SK-N-SH (cell line): ENCODE measurements at regions not wholly inside any gene's neighbourhood (a gene's known extent, or its start where the extent isn't known, plus 50 kb on each side); places are given as distances from the start of the nearest gene placed in this dataset.

Experiments
- CTCF ChIA-PET: fragments of 300-600, 350-600 bp; formaldehyde crosslinking; extraction: SDS; loops from one replicate; lab custom pipeline; 2021; lab: Yijun Ruan, JAX
- POLR2A ChIA-PET: fragments of 350-600 bp; sonication (Branson Sonifier 250); formaldehyde crosslinking; extraction: SDS; loops from one replicate; lab custom pipeline; 2020; ENCODE audit warnings: antibody characterized with exemption, inconsistent platforms; lab: Yijun Ruan, JAX
- DNase-seq: peaks from one replicate; pipeline ENCODE4 v3.0.0; 2012
- H2AFZ ChIP-seq: fragments of 200-600 bp; sonication (generic); 2 replicates; pipeline ENCODE4 v1.8.1; 2016; ENCODE audit warnings: antibody characterized with exemption, mild to moderate bottlenecking, low read depth
- H3F3A ChIP-seq: fragments of 200-600 bp; sonication (generic); replicated peaks from 2 replicates; pipeline ENCODE3; 2016; ENCODE audit warnings: antibody characterized with exemption, mild to moderate bottlenecking; ENCODE audit not compliant: insufficient read depth
- H3K27ac ChIP-seq, 2 experiments: fragments of 200-500 bp in 1 of 2; fragments of 200-600 bp in 1 of 2; sonication (Bioruptor generic) in 1 of 2; sonication (generic), shearing (Covaris generic) in 1 of 2; 2 replicates each; pipeline versions ENCODE4 v1.5.1 to v1.6.1; 2014 to 2016; ENCODE audit warnings: low read depth in 2 of 2, inconsistent platforms in 1 of 2, low read length in 1 of 2, mild to moderate bottlenecking in 1 of 2, mixed read lengths in 1 of 2
- H3K27me3 ChIP-seq: fragments of 200-600 bp; sonication (generic), shearing (Covaris generic); 2 replicates; pipeline ENCODE4 v1.6.1; 2016; ENCODE audit warnings: mixed run types; ENCODE audit not compliant: insufficient read depth
- H3K36me3 ChIP-seq, 2 experiments: fragments of 200-500 bp in 1 of 2; fragments of 200-600 bp in 1 of 2; sonication (Bioruptor generic) in 1 of 2; sonication (generic) in 1 of 2; replicated peaks in 1 of 2; 2 replicates each; pipeline versions ENCODE3 to v1.5.1; 2014 to 2016; ENCODE audit warnings: low read length in 1 of 2, mild to moderate bottlenecking in 1 of 2; ENCODE audit not compliant: insufficient read depth in 2 of 2, control insufficient read depth in 1 of 2
- H3K4me1 ChIP-seq, 2 experiments: fragments of 200-500 bp in 1 of 2; fragments of 200-600 bp in 1 of 2; sonication (Bioruptor generic) in 1 of 2; sonication (generic), shearing (Covaris generic) in 1 of 2; 2 replicates each; pipeline versions ENCODE4 v1.5.1 to v1.6.1; 2014 to 2016; ENCODE audit warnings: low read depth in 1 of 2, low read length in 1 of 2, mixed run types in 1 of 2; ENCODE audit not compliant: insufficient read depth in 2 of 2, control insufficient read depth in 1 of 2
- H3K4me2 ChIP-seq: fragments of 200-600 bp; sonication (generic), shearing (Covaris generic); 2 replicates; pipeline ENCODE4 v1.6.1; 2017; ENCODE audit warnings: mixed run types
- H3K4me3 ChIP-seq, 2 experiments: fragments of 200-500 bp in 1 of 2; fragments of 200-600 bp in 1 of 2; sonication (Bioruptor generic) in 1 of 2; sonication (generic), shearing (Covaris generic) in 1 of 2; 2 replicates each; pipeline versions ENCODE4 v1.5.1 to v1.8.1; 2014 to 2016; ENCODE audit warnings: low read depth in 2 of 2, inconsistent platforms in 1 of 2, low read length in 1 of 2, mild to moderate bottlenecking in 1 of 2, mixed read lengths in 1 of 2, moderate library complexity in 1 of 2
- H3K79me2 ChIP-seq: fragments of 200-600 bp; sonication (generic); 2 replicates; pipeline ENCODE4 v1.8.1; 2017; ENCODE audit warnings: mild to moderate bottlenecking; ENCODE audit not compliant: insufficient read depth
- H3K9ac ChIP-seq: fragments of 200-600 bp; sonication (generic); 2 replicates; pipeline ENCODE4 v1.6.1; 2017; ENCODE audit warnings: mixed run types
- H3K9me2 ChIP-seq: fragments of 200-600 bp; sonication (generic); 2 replicates; pipeline ENCODE4 v1.6.1; 2017; ENCODE audit warnings: mixed run types
- H3K9me3 ChIP-seq: fragments of 200-600 bp; sonication (generic); 2 replicates; pipeline ENCODE4 v1.6.1; 2017; ENCODE audit warnings: mixed run types, mild to moderate bottlenecking, moderate library complexity
- H4K20me1 ChIP-seq: fragments of 200-600 bp; sonication (generic); 2 replicates; pipeline ENCODE4 v1.6.1; 2017; ENCODE audit warnings: mild to moderate bottlenecking, mixed run types; ENCODE audit not compliant: insufficient read depth
- ELF1 ChIP-seq: IDR thresholded peaks from 2 replicates; pipeline ENCODE4 v1.4.0; 2012
- FOSL2 ChIP-seq: IDR thresholded peaks from 2 replicates; pipeline ENCODE4 v1.4.0; 2012; ENCODE audit warnings: low read depth, mild to moderate bottlenecking, moderate library complexity, borderline replicate concordance
- FOXM1 ChIP-seq: IDR thresholded peaks from 2 replicates; pipeline ENCODE4 v1.4.0; 2012; ENCODE audit warnings: low read depth, mild to moderate bottlenecking
- GATA2 ChIP-seq: sonication (generic); formaldehyde crosslinking; IDR thresholded peaks from 2 replicates; pipeline ENCODE4 v1.5.0; 2020; ENCODE audit warnings: mild to moderate bottlenecking, missing genetic modification reagents
- JUND ChIP-seq: IDR thresholded peaks from 2 replicates; pipeline ENCODE4 v1.4.0; 2012
- MXI1 ChIP-seq: IDR thresholded peaks from 2 replicates; pipeline ENCODE4 v1.6.1; 2012; ENCODE audit warnings: mild to moderate bottlenecking, low read depth, low read length, improper control_type of control experiment
- POLR2AphosphoS5 ChIP-seq: IDR thresholded peaks from 2 replicates; pipeline ENCODE4 v1.6.1; 2012; ENCODE audit warnings: low read depth, low read length
- RAD21 ChIP-seq: IDR thresholded peaks from 2 replicates; pipeline ENCODE4 v1.6.1; 2012; ENCODE audit warnings: mild to moderate bottlenecking, low read length
- RCOR1 ChIP-seq: fragments of 150-350 bp; IDR thresholded peaks from 2 replicates; pipeline ENCODE4 v1.6.1; 2017; ENCODE audit warnings: antibody characterized with exemption, low read length
- RFX5 ChIP-seq: IDR thresholded peaks from 2 replicates; pipeline ENCODE4 v1.6.1; 2012; ENCODE audit warnings: mild to moderate bottlenecking, improper control_type of control experiment, low read length
- RXRA ChIP-seq: IDR thresholded peaks from 2 replicates; pipeline ENCODE4 v1.4.0; 2012; ENCODE audit warnings: low read depth, mild to moderate bottlenecking, borderline replicate concordance
- YY1 ChIP-seq: IDR thresholded peaks from 2 replicates; pipeline ENCODE4 v1.4.0; 2012; ENCODE audit warnings: low read depth, mild to moderate bottlenecking
- WGBS: methylation state at CpG from one replicate; pipeline ENCODE4 v1.1.6; 2017; ENCODE audit warnings: low lambda C conversion rate; 5-methylcytosine and 5-hydroxymethylcytosine counted together
- TF ChIP-seq, protein P1 (sequence below): fragments of 150-350 bp; IDR thresholded peaks from 2 replicates; pipeline ENCODE4 v1.6.1; 2017; ENCODE audit warnings: antibody characterized with exemption, low read length, low read depth, borderline replicate concordance
- TF ChIP-seq, protein P2 (sequence below): IDR thresholded peaks from 2 replicates; pipeline ENCODE4 v1.4.0; 2012; ENCODE audit warnings: low read depth, borderline replicate concordance
- TF ChIP-seq, protein P3 (sequence below): IDR thresholded peaks from 2 replicates; pipeline ENCODE4 v1.4.0; 2012; ENCODE audit warnings: low read depth, borderline replicate concordance
- TF ChIP-seq, protein P4 (sequence below): fragments of 200-600 bp; sonication (generic); IDR thresholded peaks from 2 replicates; pipeline ENCODE4 v1.6.1; 2017; ENCODE audit warnings: antibody characterized with exemption, mild to moderate bottlenecking, moderate library complexity

DNA sequence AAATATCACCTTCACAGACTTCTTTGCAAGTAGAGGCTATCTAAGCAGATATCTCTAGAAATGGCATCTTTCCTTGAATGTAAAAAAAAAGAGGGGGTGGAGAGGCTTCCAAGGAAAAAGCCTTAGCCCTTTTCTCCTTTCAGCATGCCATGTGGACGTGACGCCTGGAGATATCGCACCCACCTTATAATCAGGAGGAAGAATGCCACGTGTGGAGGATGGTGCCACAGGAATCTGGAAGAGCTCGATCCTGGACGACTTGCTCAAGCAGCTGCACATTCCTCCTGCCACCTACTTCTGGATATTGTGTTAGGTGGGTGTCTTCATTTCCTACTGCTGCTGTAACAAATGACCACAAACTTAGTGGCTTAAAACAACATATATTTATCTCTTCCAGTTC lies 203.6 kb downstream of the NUAK1 start:
- H3K36me3 ChIP-seq: no peaks in the 10 kb centered on the region
- peaks cover 0 to 21% of the 10 kb centered on the region in 2 experiments for H3K4me1 ChIP-seq
- 82% methylated on average over 6 of the region's 6 CpGs for WGBS
- no peaks in the 10 kb centered on the region for H3K27me3 ChIP-seq
- H3K79me2 ChIP-seq: no peaks in the 10 kb centered on the region
- ChIA-PET POLR2A (no interaction called here), CTCF (interaction anchor here (1.2 kb wide), 1 partner anchor 13 kb away, joined by 3 read pairs; no protein-coding TSS in a partner anchor)
- peak overlapping the region; percentile 81 to 88; a peak in 3 of 4 replicates for H3K27ac ChIP-seq
- no peak overlapping the region for H3K4me3 ChIP-seq
- H3K9me3 ChIP-seq: no peaks in the 10 kb centered on the region
- H3K4me2 ChIP-seq: peak overlapping the region; percentile 64
- H3F3A ChIP-seq: peaks cover 6% of the 10 kb centered on the region
- no peak overlapping the region for H2AFZ ChIP-seq
- H4K20me1 ChIP-seq: no peaks in the 10 kb centered on the region
- H3K9ac ChIP-seq: peak overlapping the region; percentile 39; the same call in 1 of the 2 replicates
- TF ChIP-seq RAD21 (no peak), YY1 (no peak), POLR2AphosphoS5 (no peak)
- TF ChIP-seq, protein P1, sequence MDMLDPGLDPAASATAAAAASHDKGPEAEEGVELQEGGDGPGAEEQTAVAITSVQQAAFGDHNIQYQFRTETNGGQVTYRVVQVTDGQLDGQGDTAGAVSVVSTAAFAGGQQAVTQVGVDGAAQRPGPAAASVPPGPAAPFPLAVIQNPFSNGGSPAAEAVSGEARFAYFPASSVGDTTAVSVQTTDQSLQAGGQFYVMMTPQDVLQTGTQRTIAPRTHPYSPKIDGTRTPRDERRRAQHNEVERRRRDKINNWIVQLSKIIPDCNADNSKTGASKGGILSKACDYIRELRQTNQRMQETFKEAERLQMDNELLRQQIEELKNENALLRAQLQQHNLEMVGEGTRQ: no peak
- H3K9me2 ChIP-seq: no peaks in the 10 kb centered on the region
- no peak for DNase-seq

DNA sequence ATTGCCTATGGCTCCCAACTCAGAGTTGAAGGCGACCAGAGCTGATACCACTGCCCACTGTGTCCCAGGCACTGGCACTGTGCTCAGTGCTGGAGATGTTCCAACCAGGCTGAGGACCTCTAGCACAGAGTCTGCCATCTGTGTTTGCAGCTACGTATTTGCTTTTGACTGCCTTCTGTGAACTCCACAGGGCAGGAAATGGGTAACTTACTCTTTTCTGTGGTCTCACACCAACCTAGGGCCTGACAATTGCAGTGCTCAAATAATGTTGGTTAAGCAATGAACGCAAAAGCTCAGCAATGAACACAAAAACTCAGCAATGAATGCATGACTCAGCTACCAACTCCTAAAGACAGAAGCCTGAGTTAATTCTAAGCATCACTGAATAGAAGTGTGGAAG lies 202.8 kb downstream of the NUAK1 start:
- Histone ChIP-seq H3K27me3 (no peaks in the 10 kb centered on the region), H3K27ac (no peak overlapping the region), H3F3A (peaks cover 6% of the 10 kb centered on the region), H3K9ac (no peak overlapping the region), H3K9me3 (no peaks in the 10 kb centered on the region), H3K79me2 (no peaks in the 10 kb centered on the region), H3K9me2 (no peaks in the 10 kb centered on the region), H4K20me1 (no peaks in the 10 kb centered on the region), H3K4me2 (no peak overlapping the region), H3K36me3 (no peaks in the 10 kb centered on the region), H2AFZ (no peak overlapping the region), H3K4me3 (no peak overlapping the region), H3K4me1 (peaks cover 0 to 21% of the 10 kb centered on the region in 2 experiments)
- CTCF ChIA-PET: interaction anchor here (0.8 to 1.2 kb wide), 2 partner anchors 10 to 14 kb away, joined by 3 to 4 read pairs; no protein-coding TSS in a partner anchor
- TF ChIP-seq, protein P2, sequence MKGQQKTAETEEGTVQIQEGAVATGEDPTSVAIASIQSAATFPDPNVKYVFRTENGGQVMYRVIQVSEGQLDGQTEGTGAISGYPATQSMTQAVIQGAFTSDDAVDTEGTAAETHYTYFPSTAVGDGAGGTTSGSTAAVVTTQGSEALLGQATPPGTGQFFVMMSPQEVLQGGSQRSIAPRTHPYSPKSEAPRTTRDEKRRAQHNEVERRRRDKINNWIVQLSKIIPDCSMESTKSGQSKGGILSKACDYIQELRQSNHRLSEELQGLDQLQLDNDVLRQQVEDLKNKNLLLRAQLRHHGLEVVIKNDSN: no peak
- TF ChIP-seq MXI1 (no peak), RAD21 (no peak), FOXM1 (no peak)
- POLR2A ChIA-PET: no interaction called here
- WGBS: 100% methylated on average over 3 of the region's 3 CpGs
- DNase-seq: no peak

DNA sequence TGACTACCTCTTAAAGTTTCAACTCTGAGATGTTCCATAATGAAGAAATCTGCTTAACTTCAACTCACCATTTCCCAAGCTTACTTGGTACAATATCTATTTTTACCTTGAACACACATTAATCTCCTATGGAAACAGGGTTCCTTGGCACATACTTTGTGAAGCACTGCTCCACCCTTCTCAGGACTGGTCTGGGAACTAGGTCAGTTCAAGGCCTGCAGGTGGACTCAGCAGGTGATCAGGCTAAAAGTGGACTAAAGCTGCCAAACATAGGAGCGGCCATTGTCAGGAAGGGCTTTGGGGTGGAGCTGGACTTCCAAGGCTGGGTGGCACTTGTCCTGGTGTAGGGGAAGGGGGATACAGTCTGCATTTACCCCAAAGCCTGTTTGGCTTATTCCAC lies 202.3 kb downstream of the NUAK1 start:
- H3K4me1 ChIP-seq: peaks cover 0 to 21% of the 10 kb centered on the region in 2 experiments
- no peaks in the 10 kb centered on the region for H3K36me3 ChIP-seq
- no peak overlapping the region for H3K27ac ChIP-seq
- no peak overlapping the region for H2AFZ ChIP-seq
- ChIA-PET CTCF (interaction anchor here (0.8 kb wide), 1 partner anchor 10 kb away, joined by 4 read pairs; no protein-coding TSS in a partner anchor), POLR2A (no interaction called here)
- peaks cover 6% of the 10 kb centered on the region for H3F3A ChIP-seq
- no peak for DNase-seq
- H3K4me2 ChIP-seq: no peak overlapping the region
- 83% methylated on average over 1 of the region's 1 CpG for WGBS
- no peaks in the 10 kb centered on the region for H3K27me3 ChIP-seq
- H3K9ac ChIP-seq: no peak overlapping the region
- H3K9me3 ChIP-seq: no peaks in the 10 kb centered on the region
- H3K9me2 ChIP-seq: no peaks in the 10 kb centered on the region
- no peaks in the 10 kb centered on the region for H3K79me2 ChIP-seq
- no peak overlapping the region for H3K4me3 ChIP-seq
- H4K20me1 ChIP-seq: no peaks in the 10 kb centered on the region
- TF ChIP-seq FOSL2: no peak
- no peak for TF ChIP-seq RCOR1
- TF ChIP-seq RFX5: no peak
- TF ChIP-seq, protein P3, sequence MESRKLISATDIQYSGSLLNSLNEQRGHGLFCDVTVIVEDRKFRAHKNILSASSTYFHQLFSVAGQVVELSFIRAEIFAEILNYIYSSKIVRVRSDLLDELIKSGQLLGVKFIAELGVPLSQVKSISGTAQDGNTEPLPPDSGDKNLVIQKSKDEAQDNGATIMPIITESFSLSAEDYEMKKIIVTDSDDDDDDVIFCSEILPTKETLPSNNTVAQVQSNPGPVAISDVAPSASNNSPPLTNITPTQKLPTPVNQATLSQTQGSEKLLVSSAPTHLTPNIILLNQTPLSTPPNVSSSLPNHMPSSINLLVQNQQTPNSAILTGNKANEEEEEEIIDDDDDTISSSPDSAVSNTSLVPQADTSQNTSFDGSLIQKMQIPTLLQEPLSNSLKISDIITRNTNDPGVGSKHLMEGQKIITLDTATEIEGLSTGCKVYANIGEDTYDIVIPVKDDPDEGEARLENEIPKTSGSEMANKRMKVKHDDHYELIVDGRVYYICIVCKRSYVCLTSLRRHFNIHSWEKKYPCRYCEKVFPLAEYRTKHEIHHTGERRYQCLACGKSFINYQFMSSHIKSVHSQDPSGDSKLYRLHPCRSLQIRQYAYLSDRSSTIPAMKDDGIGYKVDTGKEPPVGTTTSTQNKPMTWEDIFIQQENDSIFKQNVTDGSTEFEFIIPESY: no peak
- no peak for TF ChIP-seq GATA2 (CRISPR knock-in tag)
- TF ChIP-seq ELF1: no peak
- no peak for TF ChIP-seq RAD21
- no peak for TF ChIP-seq JUND
- TF ChIP-seq, protein P1: no peak
- TF ChIP-seq RXRA: no peak
- TF ChIP-seq, protein P4, sequence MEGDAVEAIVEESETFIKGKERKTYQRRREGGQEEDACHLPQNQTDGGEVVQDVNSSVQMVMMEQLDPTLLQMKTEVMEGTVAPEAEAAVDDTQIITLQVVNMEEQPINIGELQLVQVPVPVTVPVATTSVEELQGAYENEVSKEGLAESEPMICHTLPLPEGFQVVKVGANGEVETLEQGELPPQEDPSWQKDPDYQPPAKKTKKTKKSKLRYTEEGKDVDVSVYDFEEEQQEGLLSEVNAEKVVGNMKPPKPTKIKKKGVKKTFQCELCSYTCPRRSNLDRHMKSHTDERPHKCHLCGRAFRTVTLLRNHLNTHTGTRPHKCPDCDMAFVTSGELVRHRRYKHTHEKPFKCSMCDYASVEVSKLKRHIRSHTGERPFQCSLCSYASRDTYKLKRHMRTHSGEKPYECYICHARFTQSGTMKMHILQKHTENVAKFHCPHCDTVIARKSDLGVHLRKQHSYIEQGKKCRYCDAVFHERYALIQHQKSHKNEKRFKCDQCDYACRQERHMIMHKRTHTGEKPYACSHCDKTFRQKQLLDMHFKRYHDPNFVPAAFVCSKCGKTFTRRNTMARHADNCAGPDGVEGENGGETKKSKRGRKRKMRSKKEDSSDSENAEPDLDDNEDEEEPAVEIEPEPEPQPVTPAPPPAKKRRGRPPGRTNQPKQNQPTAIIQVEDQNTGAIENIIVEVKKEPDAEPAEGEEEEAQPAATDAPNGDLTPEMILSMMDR: no peak
- TF ChIP-seq POLR2AphosphoS5: no peak
